ENCODE measurements at regions not wholly inside any gene's neighbourhood (a gene's known extent, or its start where the extent isn't known, plus 50 kb on each side); places are given as distances from the start of the nearest gene placed in this dataset.

DNA sequence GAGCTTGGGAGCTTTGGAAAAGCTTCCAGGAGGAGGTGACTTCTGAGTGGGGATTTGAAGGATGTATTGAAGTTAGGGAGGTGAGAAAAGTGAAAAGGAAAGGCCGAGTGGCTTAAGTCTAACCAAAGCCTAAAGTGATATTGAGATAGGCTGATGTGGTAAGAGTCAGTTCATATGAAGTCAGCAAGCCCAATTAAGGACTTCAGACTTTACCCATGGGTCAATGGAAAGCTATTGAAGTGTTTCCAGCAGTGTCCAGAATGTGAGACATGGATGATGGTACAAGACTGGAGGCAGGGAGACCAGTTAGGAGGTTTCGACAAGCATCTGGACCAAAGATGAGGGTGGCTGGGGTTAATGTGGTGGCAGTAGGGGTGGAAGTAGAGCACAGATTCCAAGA lies 134.3 kb upstream of the WWC1 start:
- no peaks in the 10 kb centered on the region for H3K27me3 ChIP-seq (ENCODE audit: control insufficient read depth in 4 of 4, insufficient read depth in 4 of 4, low read length in 3 of 4)
- TF ChIP-seq HNF4A (conservative IDR thresholded peaks at IDR 0.05): peak; percentile 62 to 84
- TF ChIP-seq GABPA (IDR thresholded peaks at IDR 0.05 in 1 of 2, conservative IDR thresholded peaks at IDR 0.05 in 1 of 2): no peak
- peak; percentile 49 for TF ChIP-seq HNF4G (IDR thresholded peaks at IDR 0.05)
- no peak overlapping the region for H3K27ac ChIP-seq (ENCODE audit: low read depth in 1 of 2, low read length in 2 of 2)
- H3K9ac ChIP-seq (ENCODE audit: low read depth in 1 of 2, low read length in 2 of 2): no peak overlapping the region
- H3K9me3 ChIP-seq (ENCODE audit: control insufficient read depth in 4 of 4, low read length in 3 of 4): no peaks in the 10 kb centered on the region
- H3K36me3 ChIP-seq (ENCODE audit: control insufficient read depth in 4 of 4, insufficient read depth in 3 of 4, low read depth in 1 of 4, low read length in 3 of 4): no peaks in the 10 kb centered on the region
- H3K4me3 ChIP-seq (ENCODE audit: low read depth in 1 of 3, low read length in 3 of 3): no peak overlapping the region
- WGBS: 71% methylated on average over 2 of the region's 2 CpGs
- no peaks in the 10 kb centered on the region for H3K4me1 ChIP-seq (ENCODE audit: control insufficient read depth in 4 of 4, insufficient read depth in 4 of 4, low read length in 3 of 4)
- DNase-seq (ENCODE audit: low spot score): no peak

DNA sequence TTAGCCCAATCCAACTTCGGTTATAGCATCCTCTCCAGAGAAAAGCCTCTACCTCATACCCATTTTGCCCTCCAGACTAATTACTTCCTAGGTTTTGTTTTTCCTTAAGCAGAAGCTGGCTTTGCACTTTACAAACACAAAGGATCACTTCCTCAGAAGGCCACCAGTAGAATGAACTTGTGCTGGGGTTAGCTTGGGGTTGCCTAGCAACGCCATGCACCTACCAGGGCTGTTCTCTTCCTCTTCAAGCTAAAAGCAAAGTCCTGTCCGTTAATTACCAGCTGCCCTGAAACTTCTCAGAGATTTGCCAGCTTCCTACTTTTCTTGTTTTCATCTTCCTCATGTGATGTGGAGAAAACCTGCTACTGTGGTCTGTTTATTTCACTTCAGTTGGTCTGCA lies 132.0 kb upstream of the WWC1 start:
- no peak for DNase-seq (ENCODE audit: low spot score)
- H3K4me1 ChIP-seq (ENCODE audit: control insufficient read depth in 4 of 4, insufficient read depth in 4 of 4, low read length in 3 of 4): peaks cover 0 to 8% (median 0%) of the 10 kb centered on the region in 4 donors
- H3K4me3 ChIP-seq (ENCODE audit: low read depth in 1 of 3, low read length in 3 of 3): no peak overlapping the region
- 41% methylated on average over 3 of the region's 3 CpGs for WGBS
- H3K27me3 ChIP-seq (ENCODE audit: control insufficient read depth in 4 of 4, insufficient read depth in 4 of 4, low read length in 3 of 4): no peaks in the 10 kb centered on the region
- H3K9ac ChIP-seq (ENCODE audit: low read depth in 1 of 2, low read length in 2 of 2): no peak overlapping the region
- H3K27ac ChIP-seq (ENCODE audit: low read depth in 1 of 2, low read length in 2 of 2): no peak overlapping the region
- TF ChIP-seq GABPA (IDR thresholded peaks at IDR 0.05 in 1 of 2, conservative IDR thresholded peaks at IDR 0.05 in 1 of 2) (no peak), YY1 (IDR thresholded peaks at IDR 0.05) (no peak), FOXA1 (IDR thresholded peaks at IDR 0.05) (no peak), RAD21 (IDR thresholded peaks at IDR 0.05) (no peak)
- no peaks in the 10 kb centered on the region for H3K36me3 ChIP-seq (ENCODE audit: control insufficient read depth in 4 of 4, insufficient read depth in 3 of 4, low read depth in 1 of 4, low read length in 3 of 4)
- H3K9me3 ChIP-seq (ENCODE audit: control insufficient read depth in 4 of 4, low read length in 3 of 4): no peaks in the 10 kb centered on the region

DNA sequence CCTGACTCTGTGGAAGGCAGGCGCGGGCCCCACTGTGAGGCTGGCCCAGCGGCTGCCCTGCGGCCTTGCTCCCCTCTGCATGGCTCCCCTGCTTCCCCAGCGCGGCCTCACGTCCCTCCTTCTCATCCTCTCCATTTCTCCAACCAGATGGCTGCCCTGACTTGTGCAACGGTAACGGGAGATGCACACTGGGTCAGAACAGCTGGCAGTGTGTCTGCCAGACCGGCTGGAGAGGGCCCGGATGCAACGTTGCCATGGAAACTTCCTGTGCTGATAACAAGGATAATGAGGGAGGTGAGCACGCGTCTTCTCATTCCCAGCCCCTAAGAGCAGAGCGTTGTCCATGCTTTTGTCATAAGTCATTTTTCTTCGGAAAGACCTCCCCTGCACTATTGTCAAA lies 129.0 kb upstream of the WWC1 start:
- no peak overlapping the region for H3K9ac ChIP-seq (ENCODE audit: low read depth in 1 of 2, low read length in 2 of 2)
- DNase-seq (ENCODE audit: low spot score): no peak
- H3K4me1 ChIP-seq (ENCODE audit: control insufficient read depth in 4 of 4, insufficient read depth in 4 of 4, low read length in 3 of 4): peaks cover 0 to 8% (median 0%) of the 10 kb centered on the region in 4 donors
- 70% methylated on average over 16 of the region's 16 CpGs for WGBS
- TF ChIP-seq SP1 (IDR thresholded peaks at IDR 0.05) (no peak), NR2F2 (IDR thresholded peaks at IDR 0.05) (no peak), TAF1 (conservative IDR thresholded peaks at IDR 0.05) (no peak), RAD21 (IDR thresholded peaks at IDR 0.05) (no peak), HNF4G (IDR thresholded peaks at IDR 0.05) (no peak), EGR1 (IDR thresholded peaks at IDR 0.05; ENCODE audit: low read depth in 2 of 2) (no peak), HNF4A (conservative IDR thresholded peaks at IDR 0.05) (no peak), FOXA2 (IDR thresholded peaks at IDR 0.05) (no peak)
- TF ChIP-seq, protein P1, sequence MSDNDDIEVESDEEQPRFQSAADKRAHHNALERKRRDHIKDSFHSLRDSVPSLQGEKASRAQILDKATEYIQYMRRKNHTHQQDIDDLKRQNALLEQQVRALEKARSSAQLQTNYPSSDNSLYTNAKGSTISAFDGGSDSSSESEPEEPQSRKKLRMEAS (IDR thresholded peaks at IDR 0.05): no peak
- H3K4me3 ChIP-seq (ENCODE audit: low read depth in 1 of 3, low read length in 3 of 3): no peak overlapping the region
- no peaks in the 10 kb centered on the region for H3K27me3 ChIP-seq (ENCODE audit: control insufficient read depth in 4 of 4, insufficient read depth in 4 of 4, low read length in 3 of 4)
- H3K36me3 ChIP-seq (ENCODE audit: control insufficient read depth in 4 of 4, insufficient read depth in 3 of 4, low read depth in 1 of 4, low read length in 3 of 4): no peaks in the 10 kb centered on the region
- H3K27ac ChIP-seq (ENCODE audit: low read depth in 1 of 2, low read length in 2 of 2): no peak overlapping the region
- H3K9me3 ChIP-seq (ENCODE audit: control insufficient read depth in 4 of 4, low read length in 3 of 4): no peaks in the 10 kb centered on the region

DNA sequence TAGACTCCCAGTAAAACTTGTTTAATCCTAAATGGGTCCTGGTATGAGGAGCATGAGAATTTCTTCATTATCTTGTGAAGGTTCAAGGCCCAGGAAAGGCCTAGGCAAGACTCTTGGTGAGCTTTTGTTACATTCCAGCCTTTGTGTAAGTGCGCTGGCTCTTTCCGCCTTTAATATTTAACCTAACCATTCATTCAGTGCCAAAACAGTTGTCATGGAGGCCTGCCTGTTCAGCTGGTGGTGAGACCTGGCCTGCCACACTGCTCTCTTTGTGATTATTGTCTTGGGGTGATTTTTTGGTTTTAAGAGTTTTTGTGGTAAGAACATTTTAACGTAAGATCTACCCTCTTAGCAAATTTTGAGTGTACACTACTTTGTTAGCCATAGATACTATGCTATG lies 127.5 kb upstream of the WWC1 start:
- Histone ChIP-seq H3K27ac (ENCODE audit: low read depth in 1 of 2, low read length in 2 of 2) (no peak overlapping the region), H3K9ac (ENCODE audit: low read depth in 1 of 2, low read length in 2 of 2) (no peak overlapping the region), H3K36me3 (ENCODE audit: control insufficient read depth in 4 of 4, insufficient read depth in 3 of 4, low read depth in 1 of 4, low read length in 3 of 4) (no peaks in the 10 kb centered on the region), H3K27me3 (ENCODE audit: control insufficient read depth in 4 of 4, insufficient read depth in 4 of 4, low read length in 3 of 4) (no peaks in the 10 kb centered on the region), H3K4me3 (ENCODE audit: low read depth in 1 of 3, low read length in 3 of 3) (no peak overlapping the region), H3K9me3 (ENCODE audit: control insufficient read depth in 4 of 4, low read length in 3 of 4) (no peaks in the 10 kb centered on the region), H3K4me1 (ENCODE audit: control insufficient read depth in 4 of 4, insufficient read depth in 4 of 4, low read length in 3 of 4) (peaks cover 0 to 8% (median 0%) of the 10 kb centered on the region in 4 donors)
- TF ChIP-seq TAF1 (conservative IDR thresholded peaks at IDR 0.05): no peak
- peak; percentile 10 for TF ChIP-seq SP1 (IDR thresholded peaks at IDR 0.05)
- WGBS: 62% methylated on average over 3 of the region's 3 CpGs
- no peak for DNase-seq (ENCODE audit: low spot score)

Data from liver (tissue), 7 donors.